DOHH2 (cell line): ENCODE measurements at regions not wholly inside any gene's neighbourhood (a gene's known extent, or its start where the extent isn't known, plus 50 kb on each side); places are given as distances from the start of the nearest gene placed in this dataset.

Experiments
- CTCF ChIP-seq: fragments of 200-600 bp; sonication (generic); IDR thresholded peaks from one replicate; pipeline ENCODE4 v1.5.1; 2014; ENCODE audit warnings: antibody characterized with exemption, mild to moderate bottlenecking, low read depth, low read length; ENCODE audit not compliant: poor library complexity, severe bottlenecking
- EZH2phosphoT487 ChIP-seq: fragments of 200-600 bp; sonication (generic); IDR thresholded peaks from 2 replicates; pipeline ENCODE4 v1.6.1; 2017; ENCODE audit warnings: borderline replicate concordance, mild to moderate bottlenecking, antibody characterized with exemption, low read length, moderate library complexity, mixed read lengths

DNA sequence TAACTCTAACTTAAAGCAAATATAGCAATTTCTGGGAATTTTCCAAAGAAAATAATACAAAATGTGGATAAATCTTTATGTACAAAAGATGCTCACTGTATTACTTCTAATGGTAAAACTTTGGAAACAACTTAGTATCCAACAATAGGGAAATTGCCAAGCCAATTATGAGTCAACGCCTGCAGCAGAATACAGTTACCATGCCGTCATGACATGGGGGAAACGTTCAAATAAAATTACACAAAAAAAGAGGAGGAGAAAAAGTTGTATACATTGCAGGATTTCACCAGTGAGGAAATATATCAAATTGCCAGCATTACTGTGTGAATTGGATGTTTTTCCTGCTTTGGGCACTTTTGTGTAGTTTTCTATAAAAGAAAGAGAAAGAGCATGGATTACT lies 469.6 kb downstream of the SOX9 start:
- TF ChIP-seq CTCF (no peak), EZH2phosphoT487 (no peak)
